ENCODE measurements at regions not wholly inside any gene's neighbourhood (a gene's known extent, or its start where the extent isn't known, plus 50 kb on each side); places are given as distances from the start of the nearest gene placed in this dataset.
A peak's percentile ranks its signal among the peaks of the same experiment; 100 is the strongest.

DNA sequence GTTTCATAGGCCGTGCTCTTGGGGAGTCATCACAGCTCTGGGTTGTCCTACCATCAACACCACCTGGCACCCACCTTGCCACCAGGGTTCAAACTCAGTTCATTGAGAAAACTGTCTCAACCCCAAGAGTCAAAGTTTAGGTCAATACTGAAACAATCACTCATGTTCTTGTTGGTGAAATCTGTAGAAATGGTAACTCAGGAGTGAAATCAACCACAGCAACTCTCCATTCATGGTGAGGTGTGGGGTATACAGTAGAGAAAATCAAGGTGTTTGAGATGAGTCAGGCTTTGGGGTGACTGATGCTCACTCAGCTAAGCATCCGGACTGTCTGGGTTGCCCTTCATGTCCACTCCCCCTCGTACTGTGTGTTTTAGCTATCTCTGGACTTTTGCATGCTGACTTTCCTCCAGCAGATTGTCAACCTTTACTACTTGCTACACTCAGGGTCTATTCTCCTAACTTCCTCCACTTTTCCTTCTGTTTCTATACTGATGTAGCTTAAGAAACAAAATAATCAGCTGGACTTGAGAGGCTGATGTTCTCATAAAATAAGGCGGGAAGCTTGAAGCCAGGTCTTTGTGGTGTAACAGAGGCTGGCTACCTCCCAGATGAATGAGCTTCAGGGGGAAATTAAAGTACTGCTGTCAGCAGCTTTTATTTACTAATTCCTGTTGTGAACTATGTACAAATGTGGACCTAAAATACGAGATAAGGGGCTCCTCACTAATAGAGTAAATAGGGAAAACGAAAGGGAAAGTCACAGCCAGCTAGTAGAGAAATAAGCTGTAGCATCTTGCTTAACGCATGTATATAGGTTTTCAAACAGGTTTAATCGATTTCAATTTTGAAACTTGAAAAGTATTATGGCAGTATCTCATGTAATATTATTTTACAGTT, 173.6 kb upstream of the AKR1E2 start:
- intact Hi-C loops (cut with micrococcal nuclease) = loop anchor here (5.0 to 10.0 kb wide), 2 partner anchors 140 to 408 kb away; no protein-coding TSS in a partner anchor
- Histone ChIP-seq H3K36me3 (no peaks in the 10 kb centered on the region), H3K27ac (replicated peaks) (peak overlapping the region; percentile 17), H3K4me1 (peaks cover 54% of the 10 kb centered on the region), H3K27me3 (ENCODE audit: low read depth) (no peaks in the 10 kb centered on the region), H3K4me3 (no peak overlapping the region), H3K9me3 (replicated peaks) (no peaks in the 10 kb centered on the region)
- TF ChIP-seq, protein P1, sequence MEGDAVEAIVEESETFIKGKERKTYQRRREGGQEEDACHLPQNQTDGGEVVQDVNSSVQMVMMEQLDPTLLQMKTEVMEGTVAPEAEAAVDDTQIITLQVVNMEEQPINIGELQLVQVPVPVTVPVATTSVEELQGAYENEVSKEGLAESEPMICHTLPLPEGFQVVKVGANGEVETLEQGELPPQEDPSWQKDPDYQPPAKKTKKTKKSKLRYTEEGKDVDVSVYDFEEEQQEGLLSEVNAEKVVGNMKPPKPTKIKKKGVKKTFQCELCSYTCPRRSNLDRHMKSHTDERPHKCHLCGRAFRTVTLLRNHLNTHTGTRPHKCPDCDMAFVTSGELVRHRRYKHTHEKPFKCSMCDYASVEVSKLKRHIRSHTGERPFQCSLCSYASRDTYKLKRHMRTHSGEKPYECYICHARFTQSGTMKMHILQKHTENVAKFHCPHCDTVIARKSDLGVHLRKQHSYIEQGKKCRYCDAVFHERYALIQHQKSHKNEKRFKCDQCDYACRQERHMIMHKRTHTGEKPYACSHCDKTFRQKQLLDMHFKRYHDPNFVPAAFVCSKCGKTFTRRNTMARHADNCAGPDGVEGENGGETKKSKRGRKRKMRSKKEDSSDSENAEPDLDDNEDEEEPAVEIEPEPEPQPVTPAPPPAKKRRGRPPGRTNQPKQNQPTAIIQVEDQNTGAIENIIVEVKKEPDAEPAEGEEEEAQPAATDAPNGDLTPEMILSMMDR (IDR thresholded peaks at IDR 0.05; ENCODE audit: borderline replicate concordance) = no peak
- no peak for DNase-seq

DNA sequence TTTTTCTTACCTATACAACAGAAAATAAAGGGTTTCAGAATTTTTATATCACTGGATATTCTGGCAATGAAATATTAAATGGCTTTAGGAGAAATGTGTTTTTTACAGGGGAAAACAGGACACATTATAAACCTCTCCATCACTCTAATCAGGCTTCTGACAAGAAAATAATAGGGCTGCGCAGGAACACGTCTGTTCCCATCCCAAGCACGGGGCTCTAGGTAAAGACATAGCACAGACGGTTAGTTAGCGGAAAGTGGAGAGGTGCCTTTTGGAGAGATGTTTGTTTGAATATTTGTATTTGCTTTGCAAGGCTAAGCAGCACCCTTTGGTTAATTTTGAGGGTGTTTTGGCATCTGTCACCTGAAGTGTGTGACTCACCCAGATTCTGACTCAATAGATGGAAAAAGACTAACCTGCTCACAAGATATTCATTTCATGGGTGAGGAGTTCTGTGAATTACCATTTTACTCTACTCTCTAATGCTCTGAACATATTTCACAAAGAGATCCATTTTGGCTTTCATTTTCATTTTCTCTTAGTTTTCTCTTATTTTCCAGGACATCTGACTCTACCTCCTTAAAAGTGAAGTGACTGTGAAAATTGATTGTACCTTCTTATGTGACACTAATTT, 174.5 kb upstream of the AKR1E2 start:
- H3K9me3 ChIP-seq (replicated peaks) = no peaks in the 10 kb centered on the region
- no peaks in the 10 kb centered on the region for H3K36me3 ChIP-seq
- H3K27ac ChIP-seq (replicated peaks) = peak overlapping the region; percentile 70
- TF ChIP-seq, protein P1 (IDR thresholded peaks at IDR 0.05; ENCODE audit: borderline replicate concordance) = no peak
- DNase-seq = no peak
- H3K4me1 ChIP-seq = peaks cover 56% of the 10 kb centered on the region
- H3K27me3 ChIP-seq (ENCODE audit: low read depth) = no peaks in the 10 kb centered on the region
- H3K4me3 ChIP-seq = no peak overlapping the region
- intact Hi-C loops (cut with micrococcal nuclease) = loop anchor here (5.0 to 10.0 kb wide), 2 partner anchors 139 to 407 kb away; no protein-coding TSS in a partner anchor

DNA sequence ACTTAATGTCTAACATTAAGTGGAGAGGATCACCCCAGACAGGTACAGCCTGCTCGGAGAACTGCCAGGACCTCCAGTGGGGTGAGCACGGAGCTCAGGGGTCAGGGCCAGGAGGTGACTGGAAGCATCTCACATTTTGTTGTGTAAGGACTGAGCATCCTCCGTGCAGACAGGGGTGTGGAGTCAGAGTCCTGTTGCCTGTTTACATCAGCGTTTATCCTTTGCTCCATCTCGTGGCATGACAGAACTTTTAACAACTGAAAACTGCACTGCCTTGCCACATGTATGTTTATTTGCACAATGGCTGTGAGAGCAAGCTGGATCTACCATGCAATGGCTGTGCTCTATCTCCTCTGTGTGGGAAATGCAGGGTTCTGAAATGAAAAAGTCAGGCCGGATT, 175.4 kb upstream of the AKR1E2 start:
- intact Hi-C loops (cut with micrococcal nuclease) = loop anchor here (5.0 to 10.0 kb wide), 2 partner anchors 138 to 406 kb away; no protein-coding TSS in a partner anchor
- TF ChIP-seq, protein P1 (IDR thresholded peaks at IDR 0.05; ENCODE audit: borderline replicate concordance) = no peak
- no peak for DNase-seq

DNA sequence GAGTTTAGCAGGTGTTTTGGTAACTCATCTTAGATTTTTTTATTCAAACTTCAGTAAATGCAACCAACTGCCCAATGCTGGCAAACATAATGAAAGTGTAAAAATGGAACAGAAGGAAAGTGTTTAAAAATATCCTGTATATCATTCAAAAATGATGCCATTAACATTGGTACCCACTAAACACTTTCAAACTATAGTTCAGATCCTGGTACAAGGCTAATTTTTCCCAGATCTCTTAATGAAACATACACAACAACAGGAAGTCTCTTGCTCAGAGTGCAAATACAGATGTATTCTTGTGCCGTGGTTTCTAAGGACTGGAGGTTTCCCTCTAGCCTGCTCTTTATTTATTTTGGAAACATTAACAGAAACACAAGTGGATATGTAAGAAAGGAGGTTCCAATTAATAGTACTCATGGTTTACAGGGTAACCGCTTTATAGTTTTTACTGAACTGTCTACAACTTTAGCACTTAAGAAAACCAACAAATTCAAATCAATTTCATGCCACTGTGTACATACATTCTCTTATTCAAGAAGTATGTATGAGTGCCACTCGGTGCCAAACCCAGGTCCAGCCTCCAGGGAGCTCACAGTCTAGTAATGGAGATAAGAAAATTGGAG, 176.0 kb upstream of the AKR1E2 start:
- H3K36me3 ChIP-seq = no peaks in the 10 kb centered on the region
- peaks cover 50% of the 10 kb centered on the region for H3K4me1 ChIP-seq
- H3K27ac ChIP-seq (replicated peaks) = peak overlapping the region; percentile 70
- TF ChIP-seq, protein P1 (IDR thresholded peaks at IDR 0.05; ENCODE audit: borderline replicate concordance) = no peak
- intact Hi-C loops (cut with micrococcal nuclease) = loop anchor here (5.0 to 10.0 kb wide), 2 partner anchors 138 to 405 kb away; no protein-coding TSS in a partner anchor
- H3K27me3 ChIP-seq (ENCODE audit: low read depth) = no peaks in the 10 kb centered on the region
- no peaks in the 10 kb centered on the region for H3K9me3 ChIP-seq (replicated peaks)
- DNase-seq = no peak
- H3K4me3 ChIP-seq = no peak overlapping the region

More for the DNA sequence above, 175.4 kb upstream of the AKR1E2 start:
- H3K4me3 ChIP-seq = no peak overlapping the region
- no peaks in the 10 kb centered on the region for H3K27me3 ChIP-seq (ENCODE audit: low read depth)
- H3K4me1 ChIP-seq = peaks cover 56% of the 10 kb centered on the region
- H3K27ac ChIP-seq (replicated peaks) = peak overlapping the region; percentile 70
- no peaks in the 10 kb centered on the region for H3K36me3 ChIP-seq
- H3K9me3 ChIP-seq (replicated peaks) = no peaks in the 10 kb centered on the region

DNA sequence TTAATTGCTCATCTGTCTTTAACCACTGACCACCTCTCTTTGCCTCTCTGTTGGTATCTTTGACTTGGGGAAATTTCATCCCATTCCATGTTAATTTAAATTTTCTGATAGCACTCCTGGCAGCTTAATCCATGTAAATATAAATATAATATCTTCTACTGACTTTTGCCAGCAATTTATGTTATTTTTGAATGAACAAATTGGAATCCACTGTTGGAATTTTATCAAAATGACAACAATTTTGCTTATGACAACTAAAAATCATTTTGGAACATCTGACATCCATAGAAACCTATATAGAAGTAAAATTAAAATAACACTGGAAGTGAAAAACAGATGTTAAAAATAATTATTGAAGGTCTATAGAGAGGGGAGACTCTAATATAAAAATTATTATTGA, 176.5 kb upstream of the AKR1E2 start:
- no peaks in the 10 kb centered on the region for H3K27me3 ChIP-seq (ENCODE audit: low read depth)
- H3K36me3 ChIP-seq = no peaks in the 10 kb centered on the region
- H3K9me3 ChIP-seq (replicated peaks) = no peaks in the 10 kb centered on the region
- no peak overlapping the region for H3K4me3 ChIP-seq
- intact Hi-C loops (cut with micrococcal nuclease) = no loop called here
- peak overlapping the region; percentile 70 for H3K27ac ChIP-seq (replicated peaks)
- no peak for DNase-seq
- TF ChIP-seq, protein P1 (IDR thresholded peaks at IDR 0.05; ENCODE audit: borderline replicate concordance) = no peak
- H3K4me1 ChIP-seq = peaks cover 46% of the 10 kb centered on the region

Measured in left ventricle myocardium inferior (tissue), 1 donor.